NCI-H1417 treated with DMSO at 0.1 percent for 48 hours (cell line): ENCODE measurements at regions not wholly inside any gene's neighbourhood (a gene's known extent, or its start where the extent isn't known, plus 50 kb on each side); places are given as distances from the start of the nearest gene placed in this dataset.

Experiments
- DNase-seq: peaks from one replicate; lab custom pipeline; 2025; lab: John Stamatoyannopoulos, UW

DNA sequence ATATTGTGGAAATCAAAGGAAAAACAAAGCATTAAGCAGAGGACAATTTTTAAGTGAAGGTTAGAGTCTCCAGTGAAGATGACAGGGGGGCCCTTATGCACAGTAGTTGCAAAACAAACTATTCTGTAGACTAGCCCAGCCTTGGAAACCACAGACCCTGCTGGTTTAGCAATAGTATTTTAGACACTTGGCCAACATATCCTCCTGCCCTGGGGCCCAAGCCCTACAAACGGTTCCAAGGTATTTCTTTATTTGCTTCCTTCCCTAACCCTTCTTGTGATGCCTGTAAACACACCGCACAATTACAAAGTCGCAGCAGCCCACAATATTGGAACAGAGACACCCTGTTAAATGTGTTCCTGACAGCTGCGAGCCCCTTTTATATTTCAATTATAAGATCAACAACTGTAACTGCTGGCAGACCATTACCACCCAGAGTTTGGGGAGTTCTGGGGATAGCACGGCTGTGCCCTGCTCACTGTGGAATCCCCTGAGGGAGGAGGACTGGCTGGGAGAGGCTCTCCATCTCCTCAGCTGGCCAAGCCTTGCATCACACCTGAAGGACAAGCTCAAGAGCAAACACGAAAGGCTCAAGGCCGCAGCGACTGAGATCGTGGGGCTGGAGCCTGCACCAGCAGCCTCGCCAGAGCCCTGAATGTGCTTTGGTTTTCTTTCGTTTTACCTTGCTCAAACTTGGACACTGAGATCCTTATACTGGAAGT is 282.2 kb upstream of the ATP5MC3 start:
- no peak for DNase-seq

GRCh38 chr2:175463169-175463568 is 281.7 kb upstream of the ATP5MC3 start:
- no peak for DNase-seq

- no peak for DNase-seq
Observed at GRCh38 chr2:175462246-175462645, 280.7 kb upstream of the ATP5MC3 start.

GRCh38 chr2:175461839-175462238 is 280.3 kb upstream of the ATP5MC3 start:
- no peak for DNase-seq

GRCh38 chr2:175457895-175458448 is 276.5 kb upstream of the ATP5MC3 start:
- no peak for DNase-seq

GRCh38 chr2:175454953-175455389 is 273.5 kb upstream of the ATP5MC3 start:
- DNase-seq: no peak

- no peak for DNase-seq
Observed at GRCh38 chr2:175450029-175450760, 268.7 kb upstream of the ATP5MC3 start.

DNA sequence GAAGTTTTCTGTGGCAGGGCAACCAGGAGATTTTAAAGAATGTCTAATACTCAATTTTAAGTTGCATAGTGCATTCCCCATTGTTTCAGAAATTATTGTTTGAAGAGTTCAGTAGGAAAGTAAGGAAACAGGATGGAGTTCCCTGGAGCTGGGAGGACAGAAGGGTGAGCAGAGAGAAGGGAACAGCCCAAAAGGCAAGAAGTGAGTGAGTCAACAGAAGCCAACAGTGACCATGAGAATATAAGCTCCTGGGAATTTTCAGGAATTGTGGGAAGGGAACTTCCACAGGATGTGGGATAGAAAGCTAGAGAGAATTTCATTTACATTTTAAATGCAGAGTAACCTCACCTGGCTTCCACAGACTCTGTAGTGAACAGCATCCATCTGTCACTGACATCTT is 268.1 kb upstream of the ATP5MC3 start:
- DNase-seq: no peak

DNA sequence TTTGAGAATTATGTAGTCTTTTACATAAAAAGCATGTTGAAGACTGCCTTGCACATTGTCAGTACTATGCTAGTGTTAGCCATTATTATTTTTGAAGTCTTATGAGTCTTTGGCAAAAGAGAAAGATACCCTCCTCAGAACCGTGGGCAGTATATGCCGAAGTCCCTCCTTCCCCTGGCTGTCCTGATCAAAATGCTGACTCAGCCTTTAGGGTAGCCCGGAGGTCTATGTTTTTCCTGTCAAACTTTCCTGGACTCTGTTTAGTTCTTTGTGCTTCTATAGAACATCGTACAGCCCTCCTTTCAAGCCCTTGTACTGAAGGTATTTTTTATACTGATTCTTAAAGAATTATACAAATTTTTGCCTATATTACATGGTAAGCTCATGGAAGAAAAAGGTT is 264.7 kb upstream of the ATP5MC3 start:
- no peak for DNase-seq

- no peak for DNase-seq
Observed at GRCh38 chr2:175445281-175445680, 263.8 kb upstream of the ATP5MC3 start.

- DNase-seq: no peak
Observed at GRCh38 chr2:175442441-175442840, 260.9 kb upstream of the ATP5MC3 start.

DNA sequence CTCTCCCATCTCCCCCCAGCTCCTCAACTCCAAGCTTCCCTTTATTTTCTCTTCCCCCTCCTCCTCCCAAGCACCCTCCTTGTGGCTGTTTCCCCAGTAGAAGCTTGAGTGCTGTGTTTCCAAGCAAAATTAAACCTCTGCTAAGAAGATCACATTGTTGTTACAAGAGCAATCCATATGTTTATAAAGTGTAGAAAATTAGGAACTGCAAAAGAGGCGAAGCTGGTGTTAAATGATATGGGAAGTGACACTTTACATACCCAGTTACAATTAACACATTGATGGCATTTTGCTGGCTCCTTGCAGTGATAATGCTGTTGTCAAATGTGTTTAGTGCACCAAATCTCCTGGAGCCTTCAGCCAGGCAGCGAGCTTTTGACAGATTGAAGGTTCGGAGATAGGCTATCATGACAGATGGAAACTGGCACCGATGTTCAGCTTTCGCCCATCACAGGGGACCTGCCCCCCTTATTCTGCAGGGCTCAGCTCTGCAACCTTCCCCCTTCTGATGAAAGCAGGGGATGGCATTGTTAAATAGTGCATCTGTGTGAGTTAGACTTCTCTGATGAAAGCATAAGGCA is 259.8 kb upstream of the ATP5MC3 start:
- no peak for DNase-seq

- no peak for DNase-seq
Observed at GRCh38 chr2:175439416-175439815, 257.9 kb upstream of the ATP5MC3 start.

- DNase-seq: no peak
Observed at GRCh38 chr2:175437167-175437566, 255.7 kb upstream of the ATP5MC3 start.

- DNase-seq: no peak
Observed at GRCh38 chr2:175436076-175436475, 254.6 kb upstream of the ATP5MC3 start.

DNA sequence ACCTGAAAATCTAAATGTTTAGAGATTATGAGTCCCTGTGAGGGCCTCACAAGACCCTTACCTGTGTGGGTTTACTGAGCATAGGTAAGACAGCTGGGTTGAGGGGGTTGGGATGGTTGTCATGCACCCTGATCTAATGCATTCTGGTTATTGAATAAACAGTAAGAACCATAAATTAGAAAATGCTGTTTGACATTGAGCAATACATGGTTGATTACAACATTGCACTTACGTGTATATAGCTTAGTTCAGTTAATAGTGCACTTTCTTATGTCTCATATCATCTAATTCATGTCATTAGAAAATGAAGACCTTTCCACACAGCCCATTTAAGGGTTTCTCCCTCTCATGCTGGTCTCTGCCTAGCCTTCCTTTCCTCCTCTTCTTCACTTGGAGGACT is 253.5 kb upstream of the ATP5MC3 start:
- no peak for DNase-seq

GRCh38 chr2:175432793-175433192 is 251.3 kb upstream of the ATP5MC3 start:
- no peak for DNase-seq

- DNase-seq: peak; percentile 62
Observed at GRCh38 chr2:175432021-175432420, 250.5 kb upstream of the ATP5MC3 start.

DNA sequence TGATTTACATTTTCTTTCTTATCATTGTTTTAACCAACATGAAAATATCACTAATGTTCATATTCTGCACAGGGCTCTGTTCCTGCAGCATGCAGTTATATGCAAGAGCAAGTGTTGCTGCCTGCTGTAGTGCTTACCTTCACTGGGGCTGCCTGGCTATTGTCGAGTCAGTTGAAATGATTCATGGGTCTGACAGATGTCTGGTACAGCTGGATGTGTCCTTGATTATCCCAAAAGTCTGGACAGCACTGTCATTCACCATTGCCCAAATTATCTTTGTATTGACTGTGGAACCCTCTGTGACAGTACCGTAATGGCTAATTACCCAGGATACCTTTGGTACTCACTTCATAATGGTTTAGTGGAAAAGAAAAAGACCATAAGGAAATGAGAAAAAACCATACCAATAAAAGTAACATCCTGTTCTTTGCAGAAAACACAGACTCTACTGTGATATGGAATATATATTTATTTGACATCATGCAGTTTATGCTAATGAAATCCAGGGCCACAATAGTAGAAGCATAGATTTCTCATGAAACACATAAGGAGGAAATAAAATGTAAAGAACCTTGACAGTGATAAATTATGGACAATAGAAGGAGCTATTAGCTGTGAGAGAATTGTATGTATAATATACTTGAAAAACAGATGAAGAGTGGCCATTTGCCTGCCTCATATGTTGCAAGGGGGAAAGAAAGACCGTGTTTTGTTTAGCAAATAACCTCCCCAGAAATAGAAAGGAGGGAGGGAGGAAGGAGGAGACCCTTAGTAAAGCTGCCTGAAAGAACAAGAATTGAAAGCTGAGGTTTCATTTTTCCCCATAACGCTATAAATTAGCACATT is 249.8 kb upstream of the ATP5MC3 start:
- DNase-seq: peak; percentile 56

- DNase-seq: no peak
Observed at GRCh38 chr2:175430236-175430635, 248.7 kb upstream of the ATP5MC3 start.

GRCh38 chr2:175418224-175418835 is 236.8 kb upstream of the ATP5MC3 start:
- no peak for DNase-seq
